MCF 10A (cell line): ENCODE measurements at regions not wholly inside any gene's neighbourhood (a gene's known extent, or its start where the extent isn't known, plus 50 kb on each side); places are given as distances from the start of the nearest gene placed in this dataset.
A peak's percentile ranks its signal among the peaks of the same experiment; 100 is the strongest.
"Not testable (repeated sequence)": the region's sequence is repeated elsewhere in the genome, so short reads cannot be mapped to it uniquely, and the experiment has no call there.

Experiments used
- BruUV-seq: library from RNA; stranded (reverse); fragments of 400-500 nt; replicated peaks from 2 replicates; lab custom pipeline; 2021; lab: Mats Ljungman, UMichigan
- CTCF ChIA-PET: fragments of 300-600 bp; sonication (Branson Sonifier 250); formaldehyde crosslinking; extraction: SDS; loops from one replicate; lab custom pipeline; 2021; ENCODE audit warnings: antibody characterized with exemption, inconsistent platforms; lab: Yijun Ruan, JAX
- POLR2A ChIA-PET: fragments of 300-600, 350-650 bp; sonication (Branson Sonifier 250); formaldehyde crosslinking; extraction: SDS; loops from one replicate; lab custom pipeline; 2020; ENCODE audit warnings: antibody characterized with exemption, inconsistent platforms; lab: Yijun Ruan, JAX
- DNase-seq: peaks from one replicate; pipeline ENCODE4 v3.0.0-alpha.2; 2018; ENCODE audit not compliant: unreplicated experiment
- H3K27ac Mint-ChIP-seq: one replicate; pipeline ENCODE4 v1.8.0; 2022; ENCODE audit warnings: mild to moderate bottlenecking, low read depth, mixed read lengths; ENCODE audit not compliant: unreplicated experiment
- H3K27me3 Mint-ChIP-seq: one replicate; pipeline ENCODE4 v1.8.0; 2022; ENCODE audit warnings: mixed read lengths; ENCODE audit not compliant: insufficient read depth, unreplicated experiment
- H3K36me3 Mint-ChIP-seq: one replicate; pipeline ENCODE4 v1.8.0; 2022; ENCODE audit warnings: mild to moderate bottlenecking, moderate library complexity, mixed read lengths; ENCODE audit not compliant: insufficient read depth, unreplicated experiment
- H3K4me1 Mint-ChIP-seq: one replicate; pipeline ENCODE4 v1.8.0; 2022; ENCODE audit warnings: mixed read lengths; ENCODE audit not compliant: insufficient read depth, unreplicated experiment
- H3K4me3 Mint-ChIP-seq: one replicate; pipeline ENCODE4 v1.8.0; 2022; ENCODE audit warnings: mild to moderate bottlenecking, moderate library complexity, mixed read lengths; ENCODE audit not compliant: unreplicated experiment
- H3K9me3 Mint-ChIP-seq: one replicate; pipeline ENCODE4 v1.8.0; 2022; ENCODE audit warnings: mixed read lengths; ENCODE audit not compliant: unreplicated experiment
- intact Hi-C: fragments of 100-400 bp; cut with micrococcal nuclease; formaldehyde crosslinking; loops from 2 replicates; pipeline ENCODE4 v1.14.1; 2022
- TF ChIP-seq, protein P1 (sequence below): fragments of 200-600 bp; IDR thresholded peaks from one replicate; pipeline ENCODE4 v1.8.0; 2022; ENCODE audit warnings: antibody characterized with exemption, mild to moderate bottlenecking; ENCODE audit not compliant: unreplicated experiment

GRCh38 chr2:7094231-7094741, 177.1 kb downstream of the RNF144A start:
- Mint-ChIP-seq H3K27me3 (peaks cover 24% of the 10 kb centered on the region), H3K36me3 (no peaks in the 10 kb centered on the region), H3K27ac (no peak overlapping the region), H3K4me3 (no peak overlapping the region), H3K9me3 (no peaks in the 10 kb centered on the region), H3K4me1 (peaks cover 7% of the 10 kb centered on the region)
- TF ChIP-seq, protein P1, sequence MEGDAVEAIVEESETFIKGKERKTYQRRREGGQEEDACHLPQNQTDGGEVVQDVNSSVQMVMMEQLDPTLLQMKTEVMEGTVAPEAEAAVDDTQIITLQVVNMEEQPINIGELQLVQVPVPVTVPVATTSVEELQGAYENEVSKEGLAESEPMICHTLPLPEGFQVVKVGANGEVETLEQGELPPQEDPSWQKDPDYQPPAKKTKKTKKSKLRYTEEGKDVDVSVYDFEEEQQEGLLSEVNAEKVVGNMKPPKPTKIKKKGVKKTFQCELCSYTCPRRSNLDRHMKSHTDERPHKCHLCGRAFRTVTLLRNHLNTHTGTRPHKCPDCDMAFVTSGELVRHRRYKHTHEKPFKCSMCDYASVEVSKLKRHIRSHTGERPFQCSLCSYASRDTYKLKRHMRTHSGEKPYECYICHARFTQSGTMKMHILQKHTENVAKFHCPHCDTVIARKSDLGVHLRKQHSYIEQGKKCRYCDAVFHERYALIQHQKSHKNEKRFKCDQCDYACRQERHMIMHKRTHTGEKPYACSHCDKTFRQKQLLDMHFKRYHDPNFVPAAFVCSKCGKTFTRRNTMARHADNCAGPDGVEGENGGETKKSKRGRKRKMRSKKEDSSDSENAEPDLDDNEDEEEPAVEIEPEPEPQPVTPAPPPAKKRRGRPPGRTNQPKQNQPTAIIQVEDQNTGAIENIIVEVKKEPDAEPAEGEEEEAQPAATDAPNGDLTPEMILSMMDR = no peak
- intact Hi-C loops = no loop called here
- ChIA-PET CTCF (interaction anchor here (0.6 to 5.9 kb wide), 6 partner anchors 10 to 1813 kb away, joined by 3 to 86 read pairs (median 4); no protein-coding TSS in a partner anchor), POLR2A (no interaction called here)
- no TSS peak for BruUV-seq
- no peak for DNase-seq

- no peaks in the 10 kb centered on the region for H3K9me3 Mint-ChIP-seq
- peaks cover 24% of the 10 kb centered on the region for H3K27me3 Mint-ChIP-seq
- peak overlapping the region; percentile 2 for H3K27ac Mint-ChIP-seq
- no peaks in the 10 kb centered on the region for H3K36me3 Mint-ChIP-seq
- BruUV-seq = no TSS peak
- TF ChIP-seq, protein P1 = no peak
- H3K4me1 Mint-ChIP-seq = peaks cover 7% of the 10 kb centered on the region
- DNase-seq = no peak
- CTCF ChIA-PET = interaction anchor here (0.6 to 5.9 kb wide), 35 partner anchors 10 to 1761 kb away, joined by 3 to 86 read pairs (median 4); partner anchors contain the start of gene ID2
- POLR2A ChIA-PET = no interaction called here
- H3K4me3 Mint-ChIP-seq = peak overlapping the region; percentile 59
- intact Hi-C loops = loop anchor here (1.0 kb wide), 2 partner anchors 1588 to 1664 kb away; no protein-coding TSS in a partner anchor
Measured at GRCh38 chr2:7096726-7097352, 179.6 kb downstream of the RNF144A start.

GRCh38 chr2:7097353-7097895, 180.2 kb downstream of the RNF144A start:
- Mint-ChIP-seq H3K36me3 (no peaks in the 10 kb centered on the region), H3K4me3 (peak overlapping the region; percentile 59), H3K27ac (peak overlapping the region; percentile 2), H3K4me1 (peaks cover 7% of the 10 kb centered on the region), H3K27me3 (peaks cover 24% of the 10 kb centered on the region), H3K9me3 (no peaks in the 10 kb centered on the region)
- CTCF ChIA-PET = interaction anchor here (0.5 to 5.9 kb wide), 54 partner anchors 8 to 1909 kb away, joined by 3 to 86 read pairs (median 4); partner anchors contain the start of gene ID2
- peak; percentile 76 for DNase-seq
- intact Hi-C loops = loop anchor here (1.0 kb wide), 2 partner anchors 1588 to 1664 kb away; no protein-coding TSS in a partner anchor
- POLR2A ChIA-PET = interaction anchor here (0.6 kb wide), 1 partner anchor 15 kb away, joined by 4 read pairs; no protein-coding TSS in a partner anchor
- no TSS peak for BruUV-seq
- TF ChIP-seq, protein P1 = peak; percentile 97

DNA sequence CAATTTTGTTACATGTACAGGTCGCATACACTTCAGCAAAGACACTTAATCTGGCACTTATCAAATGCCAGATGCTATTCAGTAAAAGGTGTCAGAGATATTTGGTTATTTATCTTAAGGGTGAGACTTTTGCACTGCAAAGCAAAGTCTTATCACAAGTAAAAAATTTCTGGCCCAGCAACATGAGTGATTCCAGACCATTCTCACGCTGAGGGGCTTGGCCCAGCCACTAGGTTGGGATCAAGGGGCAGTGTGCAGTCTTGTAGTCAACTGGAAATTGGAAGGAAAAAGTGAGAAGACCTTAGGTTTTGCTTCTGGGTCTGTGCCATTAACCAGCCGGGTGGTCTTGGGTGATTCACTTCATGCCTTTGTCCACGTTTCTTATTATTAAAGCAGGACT, 181.6 kb downstream of the RNF144A start:
- TF ChIP-seq, protein P1 = no peak
- intact Hi-C loops = no loop called here
- Mint-ChIP-seq H3K36me3 (no peaks in the 10 kb centered on the region), H3K4me3 (no peak overlapping the region), H3K4me1 (peaks cover 7% of the 10 kb centered on the region), H3K27ac (no peak overlapping the region), H3K9me3 (no peaks in the 10 kb centered on the region), H3K27me3 (peaks cover 19% of the 10 kb centered on the region)
- CTCF ChIA-PET = interaction anchor here (0.6 to 5.9 kb wide), 7 partner anchors 10 to 574 kb away, joined by 3 to 86 read pairs (median 4); no protein-coding TSS in a partner anchor
- no peak for DNase-seq
- BruUV-seq = no TSS peak
- POLR2A ChIA-PET = no interaction called here

GRCh38 chr2:7099687-7100086, 182.5 kb downstream of the RNF144A start:
- intact Hi-C loops, H3K9me3 Mint-ChIP-seq, H3K4me3 Mint-ChIP-seq, H3K4me1 Mint-ChIP-seq, BruUV-seq, DNase-seq, H3K27ac Mint-ChIP-seq, POLR2A ChIA-PET, H3K36me3 Mint-ChIP-seq: not testable (repeated sequence)
- CTCF ChIA-PET = interaction anchor here (0.5 to 5.9 kb wide), 7 partner anchors 9 to 573 kb away, joined by 3 to 86 read pairs (median 3); no protein-coding TSS in a partner anchor
- peaks cover 11% of the 10 kb centered on the region for H3K27me3 Mint-ChIP-seq
